IMR-90 (cell line): ENCODE measurements at regions not wholly inside any gene's neighbourhood (a gene's known extent, or its start where the extent isn't known, plus 50 kb on each side); places are given as distances from the start of the nearest gene placed in this dataset.

Source experiments
- ATAC-seq: fragments of 200-7000 bp; cut with Tn5 transposase; 2 replicates; pipeline ENCODE4 v1.9.1; 2020; ENCODE audit warnings: low read depth, mild to moderate bottlenecking, moderate library complexity
- BruUV-seq: library from RNA; stranded (reverse); fragments of 400-500 nt; replicated peaks from 2 replicates; lab custom pipeline; 2021; lab: Mats Ljungman, UMichigan
- CTCF ChIA-PET: fragments of 300-600 bp; formaldehyde crosslinking; extraction: SDS; loops from one replicate; lab custom pipeline; 2021; ENCODE audit warnings: antibody characterized with exemption; lab: Yijun Ruan, JAX
- POLR2A ChIA-PET: fragments of 300-600 bp; sonication (Branson Sonifier 250); formaldehyde crosslinking; loops from one replicate; lab custom pipeline; 2022; ENCODE audit warnings: antibody characterized with exemption; ENCODE audit not compliant: unreplicated experiment; lab: Charles Lee
- DNase-seq: peaks from one replicate; pipeline ENCODE4 v3.0.0; 2013
- H2AFZ ChIP-seq: replicated peaks from 2 replicates; pipeline ENCODE3; 2013; ENCODE audit warnings: low read length, mild to moderate bottlenecking; ENCODE audit not compliant: poor library complexity
- H2AK5ac ChIP-seq: 2 replicates; pipeline ENCODE4 v1.6.1; 2013; ENCODE audit warnings: low read depth, low read length, inconsistent platforms
- H2AK9ac ChIP-seq: replicated peaks from 2 replicates; pipeline ENCODE3; 2013; ENCODE audit warnings: mild to moderate bottlenecking, low read depth, low read length, moderate library complexity; ENCODE audit not compliant: poor library complexity
- H2BK120ac ChIP-seq: 2 replicates; pipeline ENCODE4 v1.6.1; 2013; ENCODE audit warnings: low read depth, low read length, inconsistent platforms
- H2BK15ac ChIP-seq: 3 replicates; pipeline ENCODE4 v1.6.1; 2013; ENCODE audit warnings: low read depth, low read length, inconsistent platforms
- H2BK20ac ChIP-seq: 2 replicates; pipeline ENCODE4 v1.6.1; 2013; ENCODE audit warnings: low read depth, mild to moderate bottlenecking, inconsistent platforms, low read length, moderate library complexity
- H2BK5ac ChIP-seq: 2 replicates; pipeline ENCODE4 v1.6.1; 2013; ENCODE audit warnings: mild to moderate bottlenecking, low read depth, low read length, inconsistent platforms; ENCODE audit not compliant: poor library complexity, severe bottlenecking
- H3K14ac ChIP-seq: replicated peaks from 2 replicates; pipeline ENCODE4 v1.6.1; 2013; ENCODE audit warnings: low read depth, low read length, inconsistent platforms
- H3K18ac ChIP-seq: 2 replicates; pipeline ENCODE4 v1.6.1; 2013; ENCODE audit warnings: low read depth, low read length, control low read depth
- H3K23ac ChIP-seq: 2 replicates; pipeline ENCODE4 v1.6.1; 2013; ENCODE audit warnings: low read depth, low read length, inconsistent platforms
- H3K27ac ChIP-seq: 2 replicates; pipeline ENCODE4 v1.5.1; 2013; ENCODE audit warnings: mild to moderate bottlenecking, control low read depth, low read length; ENCODE audit not compliant: insufficient read depth
- H3K27me3 ChIP-seq: 2 replicates; pipeline ENCODE4 v1.6.1; 2013; ENCODE audit warnings: low read length; ENCODE audit not compliant: control insufficient read depth, insufficient read depth
- H3K36me3 ChIP-seq: 2 replicates; pipeline ENCODE4 v1.6.1; 2013; ENCODE audit warnings: low read length, mixed read lengths; ENCODE audit not compliant: control insufficient read depth, insufficient read depth
- H3K4ac ChIP-seq: 2 replicates; pipeline ENCODE4 v1.6.1; 2013; ENCODE audit warnings: low read depth, low read length, inconsistent platforms
- H3K4me1 ChIP-seq: 2 replicates; pipeline ENCODE4 v1.6.1; 2013; ENCODE audit warnings: low read length, mixed read lengths; ENCODE audit not compliant: control insufficient read depth, insufficient read depth
- H3K4me2 ChIP-seq: 2 replicates; pipeline ENCODE4 v1.6.1; 2013; ENCODE audit warnings: low read depth, mild to moderate bottlenecking, control low read depth, low read length, moderate library complexity
- H3K4me3 ChIP-seq: 2 replicates; pipeline ENCODE4 v1.5.1; 2013; ENCODE audit warnings: low read depth, mild to moderate bottlenecking, control low read depth, low read length, moderate library complexity; ENCODE audit not compliant: insufficient read depth
- H3K56ac ChIP-seq: 2 replicates; pipeline ENCODE4 v1.6.1; 2013; ENCODE audit warnings: low read length, inconsistent platforms; ENCODE audit not compliant: insufficient read depth; ENCODE audit errors: extremely low read depth
- H3K79me1 ChIP-seq, 2 experiments: 2 replicates each; pipeline ENCODE4 v1.6.1; 2013; ENCODE audit warnings: low read length in 2 of 2, inconsistent platforms in 1 of 2, low read depth in 1 of 2
- H3K9ac ChIP-seq: 2 replicates; pipeline ENCODE4 v1.6.1; 2013; ENCODE audit warnings: low read depth, low read length, control low read depth
- H3K9me1 ChIP-seq: 2 replicates; pipeline ENCODE4 v1.6.1; 2013; ENCODE audit warnings: low read length, inconsistent platforms; ENCODE audit not compliant: insufficient read depth
- H3K9me3 ChIP-seq: 2 replicates; pipeline ENCODE4 v1.6.1; 2013; ENCODE audit warnings: low read length; ENCODE audit not compliant: control insufficient read depth, insufficient read depth
- H4K20me1 ChIP-seq: 2 replicates; pipeline ENCODE4 v1.6.1; 2013; ENCODE audit warnings: low read length, inconsistent platforms; ENCODE audit not compliant: insufficient read depth
- H4K5ac ChIP-seq: 2 replicates; pipeline ENCODE4 v1.6.1; 2013; ENCODE audit warnings: mild to moderate bottlenecking, low read depth, low read length, control low read depth
- H4K8ac ChIP-seq, 2 experiments: 2 replicates each; pipeline ENCODE4 v1.6.1; 2013; ENCODE audit warnings: low read depth in 2 of 2, low read length in 2 of 2, control low read depth in 1 of 2, inconsistent platforms in 1 of 2
- H4K91ac ChIP-seq: 2 replicates; pipeline ENCODE4 v1.6.1; 2013; ENCODE audit warnings: low read depth, low read length, inconsistent platforms; ENCODE audit not compliant: insufficient read depth
- CHD1 ChIP-seq: IDR thresholded peaks from 2 replicates; pipeline ENCODE4 v1.6.1; 2012; ENCODE audit warnings: low read depth, low read length, improper control_type of control experiment
- FOS ChIP-seq: fragments of 150-350 bp; IDR thresholded peaks from 2 replicates; pipeline ENCODE4 v1.6.1; 2016; ENCODE audit warnings: low read depth, low read length
- MAFK ChIP-seq: IDR thresholded peaks from 2 replicates; pipeline ENCODE4 v1.6.1; 2012; ENCODE audit warnings: low read depth, low read length, improper control_type of control experiment
- MAZ ChIP-seq: IDR thresholded peaks from 2 replicates; pipeline ENCODE4 v1.6.1; 2012; ENCODE audit warnings: low read depth, mild to moderate bottlenecking, low read length, improper control_type of control experiment, moderate library complexity, borderline replicate concordance
- MXI1 ChIP-seq: IDR thresholded peaks from 2 replicates; pipeline ENCODE4 v1.6.1; 2012; ENCODE audit warnings: low read depth, mild to moderate bottlenecking, low read length, moderate library complexity, borderline replicate concordance
- RAD21 ChIP-seq: IDR thresholded peaks from 2 replicates; pipeline ENCODE4 v1.6.1; 2012; ENCODE audit warnings: low read length, improper control_type of control experiment
- SMC3 ChIP-seq: fragments of 150-350 bp; IDR thresholded peaks from 2 replicates; pipeline ENCODE4 v1.6.1; 2016; ENCODE audit warnings: low read depth, mild to moderate bottlenecking, antibody characterized with exemption, low read length, moderate library complexity
- WGBS, 2 experiments: methylation state at CpG; one replicate each; pipeline versions ENCODE4 v1.1.5 to v1.1.7; 2013; ENCODE audit warnings: missing lambda C conversion rate in 2 of 2; ENCODE audit not compliant: insufficient read length in 1 of 2; ENCODE audit errors: extremely low coverage in 2 of 2; 5-methylcytosine and 5-hydroxymethylcytosine counted together
- dilution Hi-C: fragments of 300-500 bp; cut with HindIII; formaldehyde crosslinking; loops from one replicate; pipeline ENCODE4 v1.14.3; 2018; ENCODE audit warnings: low sequenced_read_pairs; ENCODE audit not compliant: unreplicated experiment
- in situ Hi-C: fragments of 300-500 bp; cut with MboI; formaldehyde crosslinking; loops from 3 replicates; pipeline ENCODE4 v1.14.3; 2019; ENCODE audit warnings: low sequenced_read_pairs, inconsistent platforms, mixed read lengths
- intact Hi-C: fragments of 100-400 bp; cut with micrococcal nuclease; formaldehyde crosslinking; loops from 2 replicates; pipeline ENCODE4 v1.10.0; 2022
- TF ChIP-seq, protein P1 (sequence below): fragments of 150-350 bp; IDR thresholded peaks from 2 replicates; pipeline ENCODE4 v1.6.1; 2016; ENCODE audit warnings: low read depth, mild to moderate bottlenecking, low read length, moderate library complexity, borderline replicate concordance
- TF ChIP-seq, protein P2 (sequence below): fragments of 150-350 bp; IDR thresholded peaks from 2 replicates; pipeline ENCODE4 v1.6.1; 2017; ENCODE audit warnings: mild to moderate bottlenecking, antibody characterized with exemption, low read length, low read depth

DNA sequence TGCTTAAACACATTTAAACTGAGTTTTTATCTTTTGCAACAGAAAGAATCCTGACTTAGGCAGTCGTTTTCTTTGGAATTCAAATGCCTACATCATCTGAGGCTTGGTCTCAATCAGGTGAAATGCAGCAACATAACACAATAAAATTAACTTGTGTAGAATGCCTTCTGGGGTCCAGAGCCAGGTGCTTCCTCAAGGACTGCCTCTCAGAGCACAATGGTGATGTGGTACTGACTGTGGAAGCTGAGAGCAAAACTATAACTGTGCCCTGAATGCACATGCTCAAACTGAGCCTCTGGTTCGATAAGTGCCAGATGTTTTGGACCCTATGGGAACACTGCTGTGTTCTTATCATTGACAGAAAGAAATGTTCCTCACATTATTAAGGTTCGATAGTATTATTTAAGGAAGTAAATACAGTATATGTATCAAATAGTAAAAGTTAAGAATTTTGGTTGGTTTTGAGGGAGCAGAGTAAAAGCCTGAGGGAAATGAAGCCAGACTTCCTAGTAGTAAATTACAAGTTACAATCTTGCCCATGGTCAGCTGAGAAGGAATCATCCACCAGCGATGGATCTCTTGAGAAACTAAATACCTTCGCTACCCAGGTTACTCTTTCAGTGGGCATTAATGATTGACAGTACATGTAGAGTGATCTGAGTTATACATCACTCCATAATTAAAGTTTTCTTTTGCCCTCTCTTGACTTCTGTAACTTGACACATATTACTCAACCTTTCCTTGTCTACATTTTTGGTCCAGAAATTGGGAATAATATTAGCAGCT lies 122.9 kb upstream of the ATP2B1 start:
- Histone ChIP-seq H4K5ac (no peak overlapping the region), H3K27ac (no peak overlapping the region), H2BK15ac (no peak overlapping the region), H3K4me2 (no peak overlapping the region), H2AK5ac (no peak overlapping the region), H3K9ac (no peak overlapping the region), H3K9me1 (no peaks in the 10 kb centered on the region; the same call in 1 of the 2 replicates), H4K20me1 (no peaks in the 10 kb centered on the region), H2BK5ac (no peak overlapping the region), H3K9me3 (no peaks in the 10 kb centered on the region), H3K27me3 (no peaks in the 10 kb centered on the region), H3K4me1 (no peaks in the 10 kb centered on the region; the same call in 1 of the 2 replicates), H3K18ac (no peak overlapping the region), H3K36me3 (no peaks in the 10 kb centered on the region), H3K14ac (no peak overlapping the region), H3K56ac (no peak overlapping the region), H3K23ac (no peak overlapping the region), H2BK20ac (no peak overlapping the region), H3K4me3 (no peak overlapping the region), H4K8ac (no peak overlapping the region), H2AFZ (no peak overlapping the region), H3K4ac (no peak overlapping the region), H2AK9ac (no peak overlapping the region), H2BK120ac (no peak overlapping the region), H4K91ac (no peak overlapping the region), H3K79me1 (no peaks in the 10 kb centered on the region)
- POLR2A ChIA-PET: no interaction called here
- TF ChIP-seq SMC3: no peak
- TF ChIP-seq MAZ: no peak
- TF ChIP-seq MXI1: no peak
- no peak for TF ChIP-seq CHD1
- TF ChIP-seq MAFK: no peak
- no peak for TF ChIP-seq RAD21
- TF ChIP-seq, protein P1, sequence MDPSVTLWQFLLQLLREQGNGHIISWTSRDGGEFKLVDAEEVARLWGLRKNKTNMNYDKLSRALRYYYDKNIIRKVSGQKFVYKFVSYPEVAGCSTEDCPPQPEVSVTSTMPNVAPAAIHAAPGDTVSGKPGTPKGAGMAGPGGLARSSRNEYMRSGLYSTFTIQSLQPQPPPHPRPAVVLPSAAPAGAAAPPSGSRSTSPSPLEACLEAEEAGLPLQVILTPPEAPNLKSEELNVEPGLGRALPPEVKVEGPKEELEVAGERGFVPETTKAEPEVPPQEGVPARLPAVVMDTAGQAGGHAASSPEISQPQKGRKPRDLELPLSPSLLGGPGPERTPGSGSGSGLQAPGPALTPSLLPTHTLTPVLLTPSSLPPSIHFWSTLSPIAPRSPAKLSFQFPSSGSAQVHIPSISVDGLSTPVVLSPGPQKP: no peak
- TF ChIP-seq FOS: no peak
- TF ChIP-seq, protein P2, sequence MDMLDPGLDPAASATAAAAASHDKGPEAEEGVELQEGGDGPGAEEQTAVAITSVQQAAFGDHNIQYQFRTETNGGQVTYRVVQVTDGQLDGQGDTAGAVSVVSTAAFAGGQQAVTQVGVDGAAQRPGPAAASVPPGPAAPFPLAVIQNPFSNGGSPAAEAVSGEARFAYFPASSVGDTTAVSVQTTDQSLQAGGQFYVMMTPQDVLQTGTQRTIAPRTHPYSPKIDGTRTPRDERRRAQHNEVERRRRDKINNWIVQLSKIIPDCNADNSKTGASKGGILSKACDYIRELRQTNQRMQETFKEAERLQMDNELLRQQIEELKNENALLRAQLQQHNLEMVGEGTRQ: no peak
- BruUV-seq: no TSS peak
- CTCF ChIA-PET: no interaction called here
- WGBS, 2 experiments: no CpG with 5 or more reads among the region's 5 CpGs
- DNase-seq (no peak), ATAC-seq (no peak)
- dilution Hi-C loops: no loop called here
- in situ Hi-C loops: no loop called here
- intact Hi-C loops: no loop called here
